K562 (cell line): ENCODE measurements at regions not wholly inside any gene's neighbourhood (a gene's known extent, or its start where the extent isn't known, plus 50 kb on each side); places are given as distances from the start of the nearest gene placed in this dataset.

Source experiments
- ATAC-seq: fragments of 200-7000 bp; cut with Tn5 transposase; 3 replicates; pipeline ENCODE4 v1.9.1; 2020; ENCODE audit warnings: moderate library complexity
- BruUV-seq: library from RNA; stranded (reverse); fragments of 400-500 nt; replicated peaks from 2 replicates; lab custom pipeline; 2021; lab: Mats Ljungman, UMichigan
- CTCF ChIA-PET: fragments of 300-600 bp; formaldehyde crosslinking; extraction: SDS; loops from one replicate; lab custom pipeline; 2021; ENCODE audit warnings: low intra/inter-chr PET ratio; lab: Yijun Ruan, JAX
- POLR2A ChIA-PET: fragments of 300-600, 350-650 bp; sonication (Branson Sonifier 250); formaldehyde crosslinking; extraction: SDS; loops from one replicate; lab custom pipeline; 2021; ENCODE audit warnings: antibody characterized with exemption, inconsistent platforms; lab: Yijun Ruan, JAX
- DNase-seq, 4 experiments: peaks; one replicate each; pipeline versions ENCODE4 v3.0.0 to v3.0.0-alpha.2; 2011 to 2018; ENCODE audit warnings: low spot score in 3 of 4, mixed read lengths in 3 of 4; ENCODE audit errors: extremely low read depth in 1 of 4
- FAIRE-seq: peaks from 2 replicates; lab custom pipeline; 2011; peaks lifted over from hg19 to GRCh38; lab: Jason Lieb, UNC
- H2AFZ ChIP-seq: 2 replicates; pipeline ENCODE4 v1.6.0; 2011; ENCODE audit warnings: low read depth, low read length, control low read depth, inconsistent platforms
- H3K27ac ChIP-seq: fragments of 200-600 bp; 3 replicates; pipeline ENCODE4 v1.8.0; 2011; ENCODE audit warnings: low read depth, mild to moderate bottlenecking, control low read depth, inconsistent platforms, low read length, moderate library complexity, mixed read lengths; ENCODE audit errors: extremely low read depth
- H3K27me3 ChIP-seq, 2 experiments: fragments of 300-600 bp in 1 of 2; 2 replicates in 1 of 2; 3 replicates in 1 of 2; pipeline versions ENCODE4 v1.6.0 to v1.8.0; 2011; ENCODE audit warnings: inconsistent platforms in 2 of 2, low read length in 2 of 2, mild to moderate bottlenecking in 1 of 2, mixed read lengths in 1 of 2, moderate library complexity in 1 of 2; ENCODE audit not compliant: control insufficient read depth in 2 of 2, insufficient read depth in 2 of 2
- H3K36me3 ChIP-seq: fragments of 300-600 bp; 3 replicates; pipeline ENCODE4 v1.8.0; 2011; ENCODE audit warnings: mild to moderate bottlenecking, low read length, inconsistent platforms; ENCODE audit not compliant: control insufficient read depth, insufficient read depth
- H3K4me1 ChIP-seq, 2 experiments: fragments of 200-600 bp in 1 of 2; replicated peaks in 1 of 2; 2 replicates in 1 of 2; 3 replicates in 1 of 2; pipeline versions ENCODE4 v1.5.1 to v1.8.0; 2011; ENCODE audit warnings: inconsistent platforms in 2 of 2, low read length in 2 of 2, mild to moderate bottlenecking in 1 of 2, mixed read lengths in 1 of 2, moderate library complexity in 1 of 2; ENCODE audit not compliant: control insufficient read depth in 2 of 2, insufficient read depth in 2 of 2
- H3K4me2 ChIP-seq: 2 replicates; pipeline ENCODE4 v1.6.1; 2011; ENCODE audit warnings: low read length, control low read depth, inconsistent platforms, mixed read lengths; ENCODE audit not compliant: insufficient read depth
- H3K4me3 ChIP-seq: fragments of 200-600 bp; sonication (generic), shearing (Covaris generic); 2 replicates; pipeline ENCODE4 v1.5.1; 2016; ENCODE audit warnings: control low read depth, inconsistent platforms
- H3K79me2 ChIP-seq: fragments of 200-600 bp; 3 replicates; pipeline ENCODE4 v1.8.0; 2011; ENCODE audit warnings: low read length, inconsistent platforms; ENCODE audit not compliant: control insufficient read depth, insufficient read depth
- H3K9ac ChIP-seq, 2 experiments: 2 replicates each; pipeline versions ENCODE4 v1.6.0 to v1.6.1; 2011; ENCODE audit warnings: low read depth in 2 of 2, low read length in 2 of 2, control low read depth in 1 of 2, inconsistent platforms in 1 of 2, mild to moderate bottlenecking in 1 of 2, mixed read lengths in 1 of 2; ENCODE audit not compliant: insufficient read depth in 1 of 2
- H3K9me1 ChIP-seq: one replicate; pipeline ENCODE4 v1.6.0; 2011; ENCODE audit warnings: inconsistent platforms, mild to moderate bottlenecking, low read length, moderate library complexity; ENCODE audit not compliant: control insufficient read depth, insufficient read depth
- H3K9me3 ChIP-seq: replicated peaks from 2 replicates; pipeline ENCODE4 v1.5.1; 2011; ENCODE audit warnings: low read depth, low read length, inconsistent platforms; ENCODE audit not compliant: control insufficient read depth, insufficient read depth
- H4K20me1 ChIP-seq: replicated peaks from 2 replicates; pipeline ENCODE4 v1.6.1; 2011; ENCODE audit warnings: low read length, inconsistent platforms, mixed read lengths; ENCODE audit not compliant: control insufficient read depth, insufficient read depth
- CHD1 ChIP-seq: fragments of 200-600 bp; sonication (generic); IDR thresholded peaks from one replicate; pipeline ENCODE4 v1.6.1; 2012; ENCODE audit warnings: mild to moderate bottlenecking, moderate library complexity, low read length, inconsistent platforms
- DEAF1 ChIP-seq: fragments of 450-650 bp; formaldehyde crosslinking; IDR thresholded peaks from 2 replicates; pipeline ENCODE4 v1.4.0; 2020; ENCODE audit warnings: mild to moderate bottlenecking, moderate library complexity
- FOXK2 ChIP-seq, 2 experiments: fragments of 450-650 bp; IDR thresholded peaks in 1 of 2; conservative IDR thresholded peaks in 1 of 2; 2 replicates each; pipeline ENCODE4 v1.6.1; 2016; ENCODE audit warnings: low read depth in 2 of 2, mild to moderate bottlenecking in 1 of 2
- GATAD2B ChIP-seq: fragments of 450-650 bp; IDR thresholded peaks from 2 replicates; pipeline ENCODE4 v1.6.1; 2017; ENCODE audit warnings: mild to moderate bottlenecking, borderline replicate concordance
- HNRNPUL1 ChIP-seq: fragments of 200-400 bp; formaldehyde crosslinking; IDR thresholded peaks from 2 replicates; pipeline ENCODE4 v1.6.1; 2017; ENCODE audit warnings: low read length
- MEF2A ChIP-seq: IDR thresholded peaks from 2 replicates; pipeline ENCODE4 v1.6.1; 2011; ENCODE audit warnings: low read depth, mild to moderate bottlenecking, low read length, moderate library complexity; ENCODE audit not compliant: control insufficient read depth
- MXD1 ChIP-seq: fragments of 250-450 bp; sonication (Bioruptor Pico); IDR thresholded peaks from 2 replicates; pipeline ENCODE4 v1.8.0; 2021; ENCODE audit warnings: borderline replicate concordance, mild to moderate bottlenecking, moderate library complexity; ENCODE audit not compliant: poor library complexity, severe bottlenecking
- PHB2 ChIP-seq: fragments of 450-650 bp; IDR thresholded peaks from 2 replicates; pipeline ENCODE4 v1.6.1; 2017; ENCODE audit warnings: low read depth
- PHF21A ChIP-seq: fragments of 450-650 bp; IDR thresholded peaks from 2 replicates; pipeline ENCODE4 v1.6.1; 2017; ENCODE audit warnings: low read depth, borderline replicate concordance
- PREB ChIP-seq: sonication (generic); formaldehyde crosslinking; IDR thresholded peaks from 2 replicates; pipeline ENCODE4 v1.8.1; 2023; ENCODE audit warnings: mild to moderate bottlenecking, missing genetic modification reagents
- RBM22 ChIP-seq: fragments of 200-400 bp; formaldehyde crosslinking; IDR thresholded peaks from 2 replicates; pipeline ENCODE4 v1.6.1; 2018; ENCODE audit warnings: low read length, low read depth; ENCODE audit not compliant: poor library complexity, severe bottlenecking
- RBM25 ChIP-seq: fragments of 200-400 bp; formaldehyde crosslinking; IDR thresholded peaks from 2 replicates; pipeline ENCODE4 v1.6.1; 2018; ENCODE audit warnings: low read length, low read depth, moderate library complexity; ENCODE audit not compliant: severe bottlenecking
- RHOXF2B ChIP-seq: fragments of 250-450 bp; sonication (Bioruptor Pico); conservative IDR thresholded peaks from 2 replicates; pipeline ENCODE4 v1.5.1; 2021
- RNF2 ChIP-seq: sonication (generic); IDR thresholded peaks from 2 replicates; pipeline ENCODE4 v1.6.1; 2016
- TRIM24 ChIP-seq, 2 experiments: fragments of 450-650 bp; IDR thresholded peaks; 2 replicates each; pipeline ENCODE4 v1.6.1; 2016
- ZNF282 ChIP-seq: sonication (generic); formaldehyde crosslinking; IDR thresholded peaks from 2 replicates; pipeline ENCODE4 v1.8.1; 2023; ENCODE audit warnings: missing genetic modification reagents
- ZNF512 ChIP-seq: IDR thresholded peaks from 2 replicates; pipeline ENCODE4 v1.6.1; 2016; ENCODE audit warnings: missing genetic modification characterization, missing compliant biosample characterization
- ZSCAN29 ChIP-seq: fragments of 450-650 bp; IDR thresholded peaks from 2 replicates; pipeline ENCODE4 v1.6.1; 2017
- WGBS: fragments of 100-300 bp; shearing (Covaris generic); methylation state at CpG from one replicate; pipeline ENCODE4 v1.1.6; 2016; ENCODE audit warnings: low coverage, mixed read lengths; ENCODE audit not compliant: insufficient coverage; ENCODE audit errors: missing lambda C conversion rate; 5-methylcytosine and 5-hydroxymethylcytosine counted together
- in situ Hi-C: fragments of 300-500 bp; cut with MboI; formaldehyde crosslinking; loops from 4 replicates; pipeline ENCODE4 v1.15.0; 2018; ENCODE audit warnings: inconsistent platforms, mixed read lengths
- intact Hi-C: fragments of 100-400 bp; cut with micrococcal nuclease; formaldehyde crosslinking; loops from 2 replicates; pipeline ENCODE4 v1.14.2; 2022

GRCh38 chrX:63453571-63453970, 102.4 kb upstream of the SPIN4 start:
- ATAC-seq (no peak), FAIRE-seq (no peak), DNase-seq (no peak)
- Histone ChIP-seq H3K36me3 (no peaks in the 10 kb centered on the region), H3K9me3 (no peaks in the 10 kb centered on the region), H3K9ac (no peak overlapping the region), H3K9me1 (no peaks in the 10 kb centered on the region), H3K4me1 (no peaks in the 10 kb centered on the region), H3K4me2 (no peak overlapping the region), H2AFZ (no peak overlapping the region), H3K27ac (no peak overlapping the region), H3K27me3 (no peaks in the 10 kb centered on the region), H4K20me1 (no peaks in the 10 kb centered on the region), H3K79me2 (no peaks in the 10 kb centered on the region), H3K4me3 (no peak overlapping the region)
- ChIA-PET POLR2A (no interaction called here), CTCF (no interaction called here)
- WGBS: 7% methylated on average over 3 of the region's 3 CpGs
- intact Hi-C loops: no loop called here
- in situ Hi-C loops: no loop called here
- TF ChIP-seq PHF21A (no peak), PREB (CRISPR knock-in tag) (no peak), HNRNPUL1 (no peak), MXD1 (CRISPR knock-in tag) (no peak), CHD1 (no peak), TRIM24 (IDR thresholded peaks at IDR 0.05) (no peak), MEF2A (no peak), DEAF1 (CRISPR knock-in tag) (no peak), RNF2 (no peak), ZNF282 (CRISPR knock-in tag) (no peak), FOXK2 (conservative IDR thresholded peaks at IDR 0.05 in 1 of 2, IDR thresholded peaks at IDR 0.05 in 1 of 2; ENCODE audit: low read depth in 2 of 2) (no peak), ZSCAN29 (no peak), RBM25 (no peak), PHB2 (no peak), RHOXF2B (CRISPR knock-in tag) (no peak), RBM22 (no peak), GATAD2B (no peak), ZNF512 (tag) (no peak)
- BruUV-seq: no TSS peak
